Keratinocyte (primary cell): ENCODE measurements at regions not wholly inside any gene's neighbourhood (a gene's known extent, or its start where the extent isn't known, plus 50 kb on each side); places are given as distances from the start of the nearest gene placed in this dataset.

Experiments
- CTCF ChIP-seq, 3 experiments: IDR thresholded peaks in 1 of 3; conservative IDR thresholded peaks in 1 of 3; optimal IDR thresholded peaks in 1 of 3; 2 replicates in 2 of 3; 3 replicates in 1 of 3; pipeline versions ENCODE3 to v1.5.1; 2011; ENCODE audit warnings: low read length in 3 of 3, mild to moderate bottlenecking in 3 of 3, moderate library complexity in 2 of 3, control low read depth in 1 of 3, inconsistent platforms in 1 of 3; ENCODE audit not compliant: insufficient read depth in 2 of 3; ENCODE audit errors: extremely low read depth in 1 of 3
- EZH2 ChIP-seq: IDR thresholded peaks from one replicate; pipeline ENCODE4 v1.6.1; 2012; ENCODE audit warnings: inconsistent platforms, mild to moderate bottlenecking, low read length, moderate library complexity

DNA sequence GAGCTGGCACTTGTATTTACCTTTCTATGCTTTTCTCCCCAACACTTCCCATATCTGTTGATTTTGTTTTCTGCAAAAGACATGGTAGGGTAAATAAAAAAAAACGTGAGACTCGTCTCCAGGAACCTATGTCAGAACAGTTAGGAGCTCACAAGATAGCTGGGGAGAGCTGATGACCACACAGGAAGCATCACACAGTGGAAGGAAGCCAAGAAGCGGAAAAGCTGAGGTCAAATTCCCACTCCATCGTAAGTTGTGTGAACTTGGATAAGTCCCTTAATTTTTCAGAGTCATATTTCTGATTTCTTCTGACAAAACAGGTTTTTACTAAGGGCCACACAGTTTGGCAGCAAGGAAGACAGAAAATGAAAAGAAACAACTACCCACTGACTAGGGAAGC is 199.6 kb downstream of the KLF5 start:
- no peak for TF ChIP-seq CTCF (optimal IDR thresholded peaks at IDR 0.05 in 1 of 3, IDR thresholded peaks at IDR 0.05 in 1 of 3, conservative IDR thresholded peaks at IDR 0.05 in 1 of 3; ENCODE audit: extremely low read depth in 1 of 3, insufficient read depth in 2 of 3, low read length in 3 of 3)
- no peak for TF ChIP-seq EZH2
